NCI-H2171 treated with DMSO at 0.1 percent for 48 hours (cell line): ENCODE measurements at regions not wholly inside any gene's neighbourhood (a gene's known extent, or its start where the extent isn't known, plus 50 kb on each side); places are given as distances from the start of the nearest gene placed in this dataset.
"Not testable (repeated sequence)": the region's sequence is repeated elsewhere in the genome, so short reads cannot be mapped to it uniquely, and the experiment has no call there.

Experiments used
- DNase-seq: peaks from one replicate; lab custom pipeline; 2025; lab: John Stamatoyannopoulos, UW

DNA sequence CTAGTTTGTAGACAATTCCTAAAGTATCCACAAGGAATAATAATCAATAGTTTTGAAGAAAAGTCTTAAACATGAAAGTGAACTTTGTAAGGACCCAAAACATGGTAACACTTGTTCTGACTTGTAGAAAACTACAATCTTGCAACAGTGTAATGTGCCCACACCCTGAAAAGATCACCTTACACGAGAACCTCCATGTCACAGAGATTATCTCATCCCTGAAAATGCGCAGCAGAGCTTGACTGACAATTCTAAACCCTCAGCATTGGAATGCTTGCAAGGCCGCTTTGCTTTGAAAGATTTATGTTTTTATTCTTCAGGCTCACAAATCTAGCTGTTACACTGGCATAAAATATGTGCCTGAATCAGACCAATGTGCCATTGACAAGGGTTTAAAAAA is 346.6 kb downstream of the KLF13 start:
- not testable (repeated sequence) for DNase-seq

DNA sequence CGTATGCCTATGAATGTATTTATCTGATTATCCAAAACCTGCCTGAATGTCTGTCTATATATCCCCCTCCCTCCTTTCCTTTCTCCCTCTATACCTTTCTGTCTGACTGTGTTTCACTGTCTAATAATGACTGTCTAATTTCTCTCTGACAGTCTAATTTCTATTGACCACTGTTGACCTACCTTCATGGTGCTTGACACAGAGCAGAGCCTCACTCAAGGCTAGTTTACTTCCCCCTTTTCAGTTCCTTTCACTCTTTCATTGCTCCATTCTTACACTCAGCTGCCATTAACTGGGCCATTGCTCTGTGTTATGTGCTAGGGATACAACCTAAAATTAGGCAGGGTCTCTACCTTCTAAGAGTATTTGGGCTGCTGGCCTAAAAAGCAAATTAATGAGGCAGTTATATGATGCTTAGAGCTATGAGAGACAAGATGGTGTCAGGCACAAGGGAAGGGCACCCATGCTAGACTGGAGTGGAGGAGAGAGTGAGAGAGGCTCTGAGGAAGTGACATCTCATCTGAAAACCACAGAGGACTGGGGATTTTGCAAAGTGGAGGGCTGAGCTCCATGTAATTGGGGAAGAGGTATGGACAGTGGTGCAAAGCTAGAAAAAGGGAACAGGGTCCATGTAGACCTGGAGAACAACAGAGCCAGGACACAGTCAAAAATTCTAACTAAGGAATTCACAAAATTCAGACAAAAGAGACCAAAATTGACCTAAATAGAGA is 348.6 kb upstream of the CHRNA7 start:
- DNase-seq = not testable (repeated sequence)

- not testable (repeated sequence) for DNase-seq
Observed at GRCh38 chr15:31687088-31687487, 343.2 kb upstream of the CHRNA7 start.

DNA sequence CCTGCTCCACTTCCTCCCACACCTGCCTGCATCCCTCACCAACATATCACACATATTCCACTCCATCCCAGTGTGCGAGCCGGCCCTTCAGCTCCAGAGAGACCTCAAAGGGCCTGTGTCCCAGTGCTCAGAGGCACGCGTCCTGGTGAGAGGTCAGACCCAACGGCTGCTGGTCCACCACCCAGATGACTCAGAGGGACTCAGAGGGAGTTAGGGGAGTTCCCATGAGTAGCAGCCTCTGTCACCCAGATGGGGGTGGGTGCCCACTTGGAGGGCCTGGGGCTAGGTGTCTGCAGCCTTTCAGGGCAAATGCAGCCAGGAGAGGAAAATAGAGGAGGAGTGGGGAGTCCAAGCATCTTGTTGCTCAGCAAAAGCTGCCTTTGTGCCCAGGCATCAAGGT is 333.8 kb upstream of the CHRNA7 start:
- DNase-seq = not testable (repeated sequence)

DNA sequence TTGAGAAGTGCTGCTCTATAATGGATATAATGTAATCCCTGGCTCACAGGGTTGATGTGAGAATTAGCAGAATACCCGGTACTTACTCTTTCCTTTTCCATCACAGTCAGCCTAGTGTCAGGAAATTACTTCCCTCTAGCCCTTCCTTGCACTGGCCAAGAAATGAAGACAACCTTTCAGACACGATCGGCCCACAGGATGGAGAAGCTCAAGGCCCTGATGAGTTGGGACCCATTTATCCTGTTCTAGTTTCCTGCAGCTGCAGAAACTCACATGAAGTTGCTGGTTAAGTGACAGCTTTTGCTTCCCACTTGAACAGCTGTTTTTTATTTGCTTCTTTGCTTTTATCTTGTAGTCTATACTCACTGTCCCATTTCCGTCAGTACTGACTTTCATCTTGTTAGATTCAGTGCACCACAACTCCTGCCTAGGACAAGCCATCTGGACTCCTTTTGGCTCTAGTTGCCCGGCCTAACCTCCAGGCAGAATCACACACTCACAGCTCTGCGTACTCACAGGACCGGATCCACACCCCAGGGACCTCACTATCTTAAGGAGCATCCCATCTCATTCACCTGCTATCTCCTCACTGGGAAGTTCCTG is 325.1 kb upstream of the CHRNA7 start:
- not testable (repeated sequence) for DNase-seq

- DNase-seq = not testable (repeated sequence)
Observed at GRCh38 chr15:31707944-31708702, 322.2 kb upstream of the CHRNA7 start.

- DNase-seq = not testable (repeated sequence)
Observed at GRCh38 chr15:31708703-31709327, 321.5 kb upstream of the CHRNA7 start.

DNA sequence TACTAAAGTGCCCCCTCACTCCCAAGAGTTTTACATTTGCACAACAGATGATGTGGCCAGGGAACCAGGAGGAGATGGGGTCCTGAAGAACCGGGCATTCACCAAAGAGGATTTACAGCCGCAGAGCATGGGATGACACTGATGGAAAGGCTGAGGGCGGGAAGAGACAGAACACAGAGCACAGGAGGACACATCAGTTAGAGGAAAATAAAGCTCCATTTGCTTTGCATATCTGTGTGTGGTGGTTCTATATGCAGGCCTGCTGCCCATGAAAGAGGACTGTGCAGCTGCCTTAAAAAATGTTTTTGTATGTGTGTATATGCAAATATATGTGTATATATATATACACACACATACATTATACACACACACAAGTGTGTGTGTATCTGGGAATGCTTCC is 320.8 kb upstream of the CHRNA7 start:
- not testable (repeated sequence) for DNase-seq

DNA sequence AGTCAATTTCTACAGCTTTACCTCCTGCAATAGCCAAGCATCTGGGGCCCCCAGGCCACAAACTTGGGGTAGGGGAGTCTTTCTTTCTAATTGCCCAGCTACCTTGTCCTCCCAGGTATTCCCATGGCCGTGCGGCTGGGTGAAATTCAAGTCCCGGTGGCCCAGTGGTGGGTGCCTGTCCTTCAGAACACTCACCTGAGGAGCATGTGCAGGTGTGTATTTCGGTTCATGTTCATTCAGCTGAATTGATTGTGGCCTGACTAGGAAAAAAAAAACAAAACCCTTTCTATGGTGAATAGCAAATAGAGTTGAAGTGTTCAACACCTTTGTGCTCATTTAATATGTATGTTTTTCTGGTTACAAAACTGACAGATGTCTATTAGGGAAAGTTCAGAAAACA is 319.5 kb upstream of the CHRNA7 start:
- not testable (repeated sequence) for DNase-seq

DNA sequence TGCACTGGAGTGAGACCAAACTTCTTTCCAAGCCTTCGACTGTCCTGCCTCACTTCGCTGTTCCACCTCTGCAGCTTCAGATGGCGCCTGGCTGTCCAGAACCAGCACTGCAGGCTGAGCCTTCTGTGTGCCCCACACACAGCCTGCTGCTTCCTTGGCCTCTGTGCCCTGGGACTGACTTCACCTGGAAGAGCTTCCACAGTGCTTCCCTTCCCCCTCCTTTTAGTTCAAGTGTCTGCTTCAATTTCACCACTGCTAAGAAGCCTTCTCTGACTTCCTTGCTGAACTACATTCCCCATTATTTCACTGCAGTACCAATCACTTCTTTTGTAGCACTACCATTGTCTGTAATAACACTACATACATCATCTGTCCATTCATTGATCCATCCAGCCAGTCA is 315.1 kb upstream of the CHRNA7 start:
- DNase-seq = not testable (repeated sequence)

DNA sequence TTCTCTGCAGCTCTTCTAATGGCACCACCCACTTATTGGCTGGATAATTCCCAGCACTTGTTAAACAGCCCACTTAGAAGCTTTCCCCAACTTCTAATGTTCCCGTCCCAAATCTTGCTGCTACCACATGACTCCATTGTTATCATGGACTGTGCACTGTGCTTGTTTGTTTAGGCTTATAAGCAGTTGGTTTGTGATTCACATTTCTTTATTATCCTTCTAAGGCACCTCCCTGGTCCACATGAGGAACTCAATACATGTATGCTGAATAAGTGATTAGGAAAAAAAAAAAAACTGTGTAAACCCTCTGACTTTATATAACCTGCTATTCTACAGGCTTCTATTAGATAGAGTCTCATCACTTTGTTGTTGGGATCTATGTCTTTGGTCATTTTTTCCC is 311.7 kb upstream of the CHRNA7 start:
- DNase-seq = not testable (repeated sequence)

DNA sequence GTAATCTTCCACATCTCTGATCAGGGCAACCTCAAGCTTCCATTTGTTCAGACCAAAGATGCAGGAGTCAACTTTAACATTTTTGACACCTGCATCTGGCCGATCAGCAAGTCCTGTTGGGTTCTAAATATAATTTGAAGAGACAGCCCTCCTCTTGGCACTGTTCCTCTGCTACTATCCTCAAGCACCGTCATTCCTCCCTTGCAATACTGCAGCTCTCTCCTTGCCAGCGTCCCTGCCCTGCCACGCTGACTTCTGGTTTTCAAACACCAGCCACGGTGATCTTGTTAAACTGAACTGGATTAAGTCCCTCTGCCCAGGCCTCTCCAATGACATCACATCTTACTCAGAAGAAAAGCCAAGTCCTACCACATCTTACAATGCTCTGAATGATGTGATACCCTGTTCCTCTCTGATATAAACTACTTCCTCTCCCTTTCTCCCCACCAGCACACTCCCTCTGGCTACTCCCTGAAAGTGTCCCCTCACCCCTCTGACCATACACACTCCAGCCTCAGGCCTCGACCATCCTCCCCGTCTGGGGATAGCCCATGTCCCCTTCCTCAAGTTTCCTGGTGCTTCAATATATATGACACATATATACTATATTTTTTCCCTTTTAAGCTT is 310.8 kb upstream of the CHRNA7 start:
- not testable (repeated sequence) for DNase-seq

DNA sequence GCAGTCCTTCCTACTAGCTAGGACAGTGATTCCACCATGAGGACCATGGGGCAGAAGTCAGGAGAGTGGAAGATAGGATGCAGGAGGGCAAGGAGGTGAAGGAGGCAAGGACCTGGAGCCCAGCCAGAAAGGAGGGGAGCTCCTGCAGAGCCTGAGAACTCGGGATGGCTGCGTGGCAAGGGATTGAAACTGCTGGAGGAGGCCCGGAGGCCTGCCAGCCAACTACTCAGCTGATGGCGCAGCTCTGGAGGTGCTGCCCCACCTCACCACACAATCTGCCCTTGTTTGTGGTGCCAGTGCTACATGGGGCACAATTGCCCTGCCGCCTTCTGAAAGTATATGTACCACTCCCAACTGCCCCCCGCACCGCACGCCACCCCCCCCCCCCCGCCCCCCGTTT is 307.3 kb upstream of the CHRNA7 start:
- not testable (repeated sequence) for DNase-seq

DNA sequence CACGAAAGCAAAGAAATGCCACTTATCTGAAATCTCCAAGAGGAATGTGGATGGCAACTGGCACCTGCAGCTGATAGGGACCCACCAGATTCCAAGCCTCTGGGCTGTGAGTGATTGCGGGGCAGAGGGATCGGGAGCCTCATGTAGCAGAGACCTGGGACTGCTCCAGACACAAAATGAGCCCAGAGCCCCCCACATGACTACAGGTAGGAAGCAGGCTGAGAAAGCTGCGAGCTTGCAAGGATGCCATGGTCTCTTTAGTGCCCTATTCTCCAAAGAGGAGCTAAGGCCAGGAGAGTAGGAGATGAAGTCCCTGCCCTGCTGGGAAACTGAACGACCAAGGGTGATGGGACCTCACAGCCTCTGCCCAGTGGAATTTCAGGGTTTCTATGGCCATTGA is 305.4 kb upstream of the CHRNA7 start:
- not testable (repeated sequence) for DNase-seq

DNA sequence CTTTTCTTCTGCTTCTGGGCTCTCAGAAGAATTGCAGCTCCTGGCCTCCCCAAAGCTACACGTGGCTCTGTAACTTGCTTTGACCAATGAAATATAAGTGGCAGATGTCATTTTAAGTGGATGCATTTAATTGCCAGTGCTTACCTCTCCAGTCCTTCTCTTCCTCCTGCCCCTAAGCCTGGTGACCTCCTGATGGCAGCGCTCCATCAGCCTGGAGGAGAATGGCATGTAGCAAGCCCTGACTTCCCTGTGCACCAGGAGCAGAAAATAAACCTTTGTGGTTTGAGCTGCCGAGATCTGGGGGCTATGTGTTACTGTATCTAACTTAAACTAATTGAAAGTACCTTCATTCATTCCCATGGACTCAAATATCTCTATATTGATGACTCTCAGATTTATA is 304.7 kb upstream of the CHRNA7 start:
- DNase-seq = not testable (repeated sequence)

- no peak for DNase-seq
Observed at GRCh38 chr15:31727612-31728011, 302.7 kb upstream of the CHRNA7 start.

DNA sequence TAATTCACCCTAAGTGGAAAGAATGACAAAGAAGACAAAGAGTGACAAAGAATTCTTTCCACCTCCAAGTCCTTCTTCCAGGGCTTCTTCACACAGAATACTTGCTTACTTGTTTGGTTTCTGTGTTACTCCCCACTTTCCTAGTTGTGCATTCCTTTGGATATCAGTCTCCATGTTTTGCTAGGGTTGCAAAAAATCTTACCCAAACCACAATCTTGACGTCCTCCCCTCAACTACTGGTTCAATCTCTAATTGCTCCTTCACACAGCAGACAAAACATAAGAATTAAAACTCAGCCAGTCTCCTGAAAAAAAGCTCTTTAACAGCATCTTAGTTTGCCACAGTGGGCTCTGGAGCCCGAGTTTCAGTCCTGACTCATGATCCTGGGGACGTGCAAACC is 297.6 kb upstream of the CHRNA7 start:
- DNase-seq = no peak

DNA sequence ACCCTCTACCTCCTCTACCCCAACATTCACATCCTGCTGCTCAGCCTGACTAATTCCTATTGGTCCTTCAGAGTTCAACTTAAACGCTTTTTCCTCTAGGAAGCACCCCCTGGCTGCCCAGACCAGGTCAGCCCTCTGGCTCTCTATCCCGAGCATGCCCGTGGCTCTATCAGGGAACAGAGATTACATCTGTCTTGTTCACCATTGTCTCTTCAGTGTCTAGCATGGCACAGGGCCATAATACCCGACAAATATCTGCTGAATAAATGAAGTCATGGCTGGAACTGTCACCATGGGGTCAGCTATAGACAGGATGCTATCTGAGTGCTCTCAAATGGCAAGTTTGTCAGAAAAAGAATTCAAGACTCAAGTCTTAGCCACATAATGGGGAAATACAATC is 296.9 kb upstream of the CHRNA7 start:
- DNase-seq = no peak

- peak; percentile 98 for DNase-seq
Observed at GRCh38 chr15:31740203-31740602, 290.1 kb upstream of the CHRNA7 start.

- DNase-seq = no peak
Observed at GRCh38 chr15:31745841-31746240, 284.5 kb upstream of the CHRNA7 start.

- no peak for DNase-seq
Observed at GRCh38 chr15:31752065-31752762, 278.1 kb upstream of the CHRNA7 start.
